LoVo (cell line): ENCODE measurements at regions not wholly inside any gene's neighbourhood (a gene's known extent, or its start where the extent isn't known, plus 50 kb on each side); places are given as distances from the start of the nearest gene placed in this dataset.

Experiments
- DNase-seq: peaks from one replicate; pipeline ENCODE4 v3.0.0-alpha.2; 2016; ENCODE audit warnings: low spot score

DNA sequence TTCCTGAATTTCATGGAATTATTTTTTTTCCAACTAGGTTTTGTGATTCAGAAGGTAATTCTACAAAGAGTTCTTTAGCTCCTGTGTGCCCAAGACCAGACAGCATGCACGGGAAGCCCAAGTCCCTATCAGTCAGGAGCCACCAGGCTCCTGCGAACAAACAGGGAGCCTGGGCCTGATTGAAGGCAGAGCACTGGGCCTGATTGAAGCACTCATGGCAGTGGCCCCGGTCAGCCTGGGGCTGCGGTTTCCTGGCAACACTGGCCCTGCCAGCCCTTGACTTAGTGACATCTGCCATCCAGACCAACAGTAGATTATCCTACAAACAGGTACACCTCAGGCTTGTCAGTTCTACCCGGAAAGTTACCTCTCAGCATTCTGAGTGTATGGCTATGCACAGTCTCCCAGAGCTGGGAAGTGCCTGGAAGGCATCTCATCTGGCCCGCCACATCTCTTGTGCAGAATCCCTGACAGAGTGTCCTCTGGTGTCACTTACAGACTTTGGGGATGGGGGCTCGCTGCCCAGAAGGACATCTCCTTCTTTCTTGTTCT, 133.8 kb downstream of the VEGFA start:
- no peak for DNase-seq

- DNase-seq = no peak
Measured at GRCh38 chr6:43901733-43902230, 131.8 kb downstream of the VEGFA start.

- no peak for DNase-seq
Measured at GRCh38 chr6:43900916-43901732, 131.1 kb downstream of the VEGFA start.

DNA sequence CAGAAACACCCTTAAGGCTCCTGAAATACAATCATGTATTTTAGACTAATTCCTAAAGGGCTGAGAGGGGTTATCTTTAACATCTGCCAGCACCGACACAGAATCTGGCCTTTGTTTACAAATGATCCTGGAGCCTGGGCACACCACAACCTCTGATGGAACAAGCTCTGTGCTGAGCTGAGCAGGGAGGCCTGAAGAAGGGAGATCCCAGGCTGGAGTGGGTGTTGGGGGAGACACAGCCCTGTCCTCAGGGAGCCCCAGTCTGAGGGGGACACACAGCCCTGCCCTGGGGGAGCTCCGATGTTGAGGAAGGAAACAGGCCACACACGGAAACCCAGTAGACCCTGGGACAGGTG, 130.5 kb downstream of the VEGFA start:
- no peak for DNase-seq

GRCh38 chr6:43899830-43900229, 129.8 kb downstream of the VEGFA start:
- DNase-seq = no peak

GRCh38 chr6:43898358-43899131, 128.5 kb downstream of the VEGFA start:
- no peak for DNase-seq

DNA sequence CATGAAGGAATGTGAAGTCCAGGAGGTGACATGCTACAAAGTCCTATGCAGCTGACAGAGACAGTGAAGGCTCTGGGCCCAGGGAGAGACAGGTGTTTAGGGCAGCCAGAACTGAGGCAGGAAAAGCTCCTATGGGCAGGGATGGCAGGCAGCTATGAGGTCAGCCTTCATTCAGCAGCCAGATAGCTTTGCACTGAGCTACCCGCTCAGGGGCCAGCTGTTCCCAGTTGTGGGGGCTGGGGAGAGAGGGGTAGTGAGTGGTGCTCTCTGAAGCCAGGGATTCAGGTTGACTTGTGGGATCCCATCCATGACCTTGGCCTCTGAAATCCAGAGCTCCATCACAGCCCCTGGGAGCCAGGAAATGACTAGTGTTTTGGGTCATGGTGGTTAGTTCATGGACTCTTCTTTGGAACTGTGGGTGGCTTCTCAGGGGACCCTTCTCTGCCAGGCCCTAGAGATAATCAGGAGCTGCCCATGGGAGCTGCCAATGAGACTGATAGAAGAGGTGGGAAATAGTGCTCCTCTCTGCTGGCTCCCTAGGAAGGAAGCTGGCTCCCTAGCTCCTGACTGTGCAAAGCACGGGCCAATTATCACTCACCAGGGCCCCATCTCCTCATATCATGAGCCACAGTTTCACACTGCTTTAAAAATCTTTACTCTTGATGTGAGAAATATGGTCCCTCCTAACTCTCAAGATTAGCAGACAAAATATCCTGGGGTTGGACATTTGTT, 127.7 kb downstream of the VEGFA start:
- no peak for DNase-seq

GRCh38 chr6:43896329-43897255, 126.6 kb downstream of the VEGFA start:
- no peak for DNase-seq

DNA sequence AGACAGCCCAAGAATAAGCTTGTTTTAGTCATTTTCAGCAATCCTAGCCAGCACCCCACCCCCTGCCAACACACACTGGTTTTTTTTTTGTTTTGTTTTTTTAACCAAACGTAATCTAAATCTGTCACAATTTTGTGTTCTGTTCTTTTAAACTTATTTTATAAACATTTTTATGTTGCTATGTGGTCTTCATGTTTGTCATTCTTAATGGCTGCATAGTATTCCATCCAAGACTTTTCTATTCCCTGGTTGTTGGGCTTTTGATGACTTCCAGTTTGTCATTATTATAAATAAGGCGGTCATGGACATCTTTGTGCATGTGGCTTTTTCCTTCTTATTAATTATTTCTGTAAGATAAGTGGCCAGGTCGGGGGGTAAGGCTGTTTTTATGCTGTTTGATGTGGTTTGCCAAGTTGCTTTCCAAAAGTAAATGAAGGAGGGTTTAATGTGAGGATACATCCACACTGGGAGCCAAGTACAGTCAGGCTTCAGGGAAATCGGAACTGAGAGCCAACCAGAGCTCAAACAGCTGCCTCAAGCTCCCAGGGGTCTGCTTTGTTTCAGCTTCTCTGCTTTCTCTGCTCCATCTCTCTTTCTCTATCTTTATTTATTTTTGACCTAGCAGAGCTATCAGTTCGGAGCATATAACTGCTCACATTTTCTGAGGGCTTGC, 125.8 kb downstream of the VEGFA start:
- no peak for DNase-seq

- no peak for DNase-seq
Measured at GRCh38 chr6:43893073-43893472, 123.1 kb downstream of the VEGFA start.

DNA sequence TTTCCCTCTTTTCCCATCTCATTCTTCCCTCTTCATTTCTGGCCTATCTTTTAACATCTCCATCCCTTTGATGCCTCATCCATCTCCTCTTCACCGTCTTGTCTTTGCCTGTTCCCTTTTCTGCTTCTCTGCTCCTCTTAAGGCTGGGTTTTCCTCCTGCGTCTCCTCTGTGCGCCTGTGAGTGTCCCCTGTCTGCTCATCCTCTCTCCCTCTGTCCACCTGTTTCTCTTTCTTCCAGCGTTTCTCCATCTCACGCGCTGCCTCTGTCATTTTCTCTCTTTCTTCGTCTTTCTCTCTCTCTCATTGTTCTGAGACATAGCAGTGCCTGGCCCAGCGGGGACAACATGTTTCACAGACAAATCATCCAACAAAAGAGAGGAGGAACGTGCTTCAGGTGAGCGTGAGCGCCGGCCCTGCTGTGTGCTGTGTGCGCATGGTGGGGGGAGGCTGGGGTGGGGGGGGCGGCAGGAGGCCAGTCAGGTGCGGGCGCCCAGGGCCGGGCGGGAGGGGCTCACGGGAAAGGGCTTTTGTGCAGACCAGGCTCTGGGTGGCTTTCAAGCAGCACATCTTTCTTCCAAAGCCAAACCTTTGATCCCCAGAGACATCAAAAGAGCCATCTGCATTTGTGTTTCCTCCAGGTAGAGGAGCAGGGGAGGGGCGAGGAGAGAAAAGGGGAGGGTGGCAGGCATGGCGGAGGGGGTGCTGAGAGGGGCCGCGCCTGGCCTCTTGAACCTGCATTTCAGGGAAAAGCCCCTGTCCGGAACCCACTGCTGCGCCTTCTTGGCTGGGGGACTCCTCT, 121.3 kb downstream of the VEGFA start:
- DNase-seq = no peak

DNA sequence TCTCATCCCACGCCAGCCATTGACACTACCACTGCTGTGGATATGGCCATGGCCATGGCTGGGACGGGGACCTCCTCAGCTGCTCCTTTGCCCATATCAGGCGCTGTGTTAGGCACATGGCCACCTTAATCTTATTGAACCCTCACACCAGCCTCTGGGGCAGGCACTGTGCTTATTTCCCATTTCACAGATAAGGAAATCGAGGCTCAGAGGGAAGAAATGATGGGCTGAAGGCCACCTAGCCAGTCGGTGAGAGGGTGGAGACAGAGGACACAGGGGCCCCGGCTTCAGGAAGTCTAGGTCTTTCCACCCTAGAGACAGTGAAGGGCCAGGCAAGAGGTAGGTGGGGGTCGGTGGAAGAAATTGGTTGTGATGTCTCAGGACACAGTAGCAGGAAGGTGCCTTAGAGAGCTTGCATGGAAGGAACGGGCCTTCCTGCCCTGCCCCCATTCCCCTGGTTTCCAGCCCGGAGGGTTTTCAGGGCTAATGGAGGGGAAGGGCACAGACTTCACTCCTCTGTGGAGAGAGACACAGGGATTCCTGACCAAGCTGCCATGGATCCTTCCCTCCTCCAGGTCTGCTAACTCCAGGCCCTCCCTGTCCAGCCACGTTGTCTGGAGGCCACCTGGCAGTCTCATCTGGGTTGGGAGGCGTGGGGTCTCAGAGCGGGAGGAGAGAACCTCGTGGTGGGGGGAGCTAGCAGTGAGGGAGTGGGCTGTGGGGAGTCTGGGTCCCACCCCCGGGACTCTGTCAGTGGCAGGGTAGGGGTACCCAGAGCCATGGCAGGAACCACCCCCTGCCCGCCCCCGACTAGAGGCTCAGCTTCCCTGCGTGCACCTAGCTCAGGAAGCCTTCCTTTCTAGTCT, 120.4 kb downstream of the VEGFA start:
- no peak for DNase-seq

- no peak for DNase-seq
Measured at GRCh38 chr6:43887906-43888683, 118.1 kb downstream of the VEGFA start.

- DNase-seq = peak; percentile 43
Measured at GRCh38 chr6:43887340-43887858, 117.4 kb downstream of the VEGFA start.

DNA sequence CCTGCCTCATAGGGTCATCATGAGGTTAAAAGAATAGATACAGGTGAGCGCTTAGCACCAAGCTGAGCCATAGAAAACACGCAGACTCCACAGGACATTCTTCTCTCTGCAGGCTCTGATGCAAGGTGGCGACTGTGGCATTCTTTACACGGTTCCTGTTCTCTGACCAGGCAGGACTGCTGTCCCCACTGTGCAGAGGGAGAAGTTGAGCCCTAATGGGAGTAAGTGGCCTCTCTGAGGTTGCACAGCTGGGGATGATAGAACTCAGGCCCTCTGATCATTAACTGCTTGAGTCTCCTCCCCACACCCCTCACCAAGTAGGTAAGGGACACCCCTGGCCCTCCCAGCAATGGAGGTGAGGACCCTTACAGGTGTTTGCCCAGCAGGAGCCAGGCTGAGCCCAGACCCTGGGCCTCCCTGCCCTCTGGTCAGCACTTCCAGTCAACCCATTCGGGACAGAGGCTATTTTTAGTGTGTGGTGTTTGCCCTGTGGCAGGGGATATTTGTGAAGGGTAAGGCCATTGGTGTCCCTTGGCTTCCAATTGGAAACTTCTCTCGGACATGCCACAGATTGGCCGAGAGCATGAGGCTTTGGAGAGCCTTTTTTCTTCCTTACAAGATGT, 116.8 kb downstream of the VEGFA start:
- DNase-seq = no peak

- DNase-seq = no peak
Measured at GRCh38 chr6:43886067-43886461, 116.1 kb downstream of the VEGFA start.

DNA sequence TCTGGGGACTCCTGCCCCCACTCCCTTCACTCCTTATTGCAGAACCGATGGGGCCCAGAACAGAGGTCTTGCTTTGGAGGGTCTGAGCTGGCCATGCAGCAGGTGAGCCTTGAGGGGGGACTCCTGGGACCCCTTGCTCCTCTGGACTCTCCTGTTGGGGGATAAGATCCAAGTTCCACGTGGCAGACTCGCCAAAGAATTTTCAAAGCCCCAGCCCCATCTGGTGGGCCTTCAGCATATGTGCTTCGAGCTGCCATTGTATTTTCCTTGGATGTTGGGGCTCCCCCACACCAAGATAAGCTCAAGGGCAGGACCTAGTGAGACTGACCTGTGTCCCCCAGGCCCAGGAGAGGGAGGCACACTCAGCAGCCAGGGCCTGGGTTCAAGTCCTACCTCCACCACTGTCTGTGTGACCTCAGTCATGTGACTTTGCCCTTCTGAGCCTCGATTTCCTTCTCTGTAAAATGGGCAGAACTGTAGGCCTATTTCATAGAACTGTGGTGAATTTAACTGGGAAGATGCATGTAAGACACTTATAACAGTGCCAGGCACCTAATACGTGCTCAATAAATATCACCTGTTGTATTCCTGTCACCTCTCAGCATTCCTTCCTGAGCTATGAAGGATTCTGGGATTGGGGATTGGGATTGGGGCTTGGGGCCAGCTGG, 115.5 kb downstream of the VEGFA start:
- DNase-seq = no peak
